Spleen (tissue), 11 donors: ENCODE measurements at regions not wholly inside any gene's neighbourhood (a gene's known extent, or its start where the extent isn't known, plus 50 kb on each side); places are given as distances from the start of the nearest gene placed in this dataset.

Experiments
- DNase-seq: peaks from one replicate; pipeline ENCODE4 v3.0.0-alpha.2; 2020
- H3K27ac ChIP-seq, 8 donors: fragments of 200-600 bp; sonication (generic) in 7 of 8; 1 replicate in 4 of 8; 2 replicates in 4 of 8; pipeline versions ENCODE4 v1.5.0 to v1.8.0; 2016 to 2021; ENCODE audit warnings: inconsistent platforms in 4 of 8, mild to moderate bottlenecking in 4 of 8, moderate library complexity in 1 of 8
- H3K27me3 ChIP-seq, 7 donors: fragments of 200-600 bp; sonication (generic) in 6 of 7; replicated peaks in 1 of 7; 1 replicate in 4 of 7; 2 replicates in 3 of 7; pipeline versions ENCODE4 v1.5.0 to v1.8.0; 2016 to 2021; ENCODE audit warnings: inconsistent platforms in 3 of 7, mild to moderate bottlenecking in 1 of 7
- H3K36me3 ChIP-seq, 6 donors: fragments of 200-600 bp; sonication (generic) in 5 of 6; 1 replicate in 4 of 6; 2 replicates in 2 of 6; pipeline versions ENCODE4 v1.5.0 to v1.8.0; 2016 to 2021; ENCODE audit warnings: inconsistent platforms in 2 of 6
- H3K4me1 ChIP-seq, 6 donors: fragments of 200-600 bp; sonication (generic) in 5 of 6; 1 replicate in 3 of 6; 2 replicates in 3 of 6; pipeline versions ENCODE4 v1.5.0 to v1.8.0; 2016 to 2021; ENCODE audit warnings: inconsistent platforms in 3 of 6
- H3K4me3 ChIP-seq, 8 donors: fragments of 200-600 bp; sonication (generic) in 7 of 8; 1 replicate in 4 of 8; 2 replicates in 4 of 8; pipeline versions ENCODE4 v1.5.0 to v1.8.0; 2016 to 2021; ENCODE audit warnings: inconsistent platforms in 4 of 8, mild to moderate bottlenecking in 4 of 8, moderate library complexity in 2 of 8
- H3K9me3 ChIP-seq, 8 donors: fragments of 200-600 bp; sonication (generic) in 7 of 8; 1 replicate in 4 of 8; 2 replicates in 4 of 8; pipeline versions ENCODE4 v1.5.0 to v1.8.0; 2016 to 2021; ENCODE audit warnings: inconsistent platforms in 4 of 8
- POLR2A ChIP-seq, 3 donors: fragments of 450-650 bp; IDR thresholded peaks; one replicate each; pipeline ENCODE4 v1.5.1; 2017; ENCODE audit warnings: antibody characterized with exemption in 3 of 3, mild to moderate bottlenecking in 1 of 3
- POLR2AphosphoS5 ChIP-seq, 3 donors: sonication (generic); formaldehyde crosslinking; IDR thresholded peaks; one replicate each; pipeline ENCODE4 v1.5.1; 2017; ENCODE audit warnings: antibody characterized with exemption in 3 of 3
- WGBS, 5 donors: extraction: QIAGEN DNeasy Blood & Tissue Kit in 3 of 5; methylation state at CpG; one replicate each; pipeline versions ENCODE4 v1.1.5 to v1.1.7; 2013 to 2018; 5-methylcytosine and 5-hydroxymethylcytosine counted together
- intact Hi-C: fragments of 100-400 bp; cut with DNase I; formaldehyde crosslinking; loops from one replicate; pipeline ENCODE4 v1.15.0; 2023; ENCODE audit warnings: low total_unique reads
- TF ChIP-seq, protein P1 (sequence below), 11 experiments: fragments of 200-600 bp in 7 of 11; fragments of 450-650 bp in 4 of 11; sonication (generic) in 4 of 11; IDR thresholded peaks in 8 of 11; conservative IDR thresholded peaks in 3 of 11; 1 replicate in 7 of 11; 2 replicates in 4 of 11; pipeline versions ENCODE4 v1.4.0 to v1.8.0; 2016 to 2021; ENCODE audit warnings: antibody characterized with exemption in 11 of 11, inconsistent platforms in 4 of 11, mild to moderate bottlenecking in 1 of 11
- donor health status: healthy with polysubstance abuse.
- donor health status: DM: no; HTN: no; CAD: no; lungs with moderate emphysema.
- donor health status: DM: no; HTN: no; CAD: no.
- donor health status: Bipolar disorder and iron deficiency.
- donor health status: healthy.
- donor health status: DM: no; HTN: no; CAD: no.
- donor health status: DM: yes; HTN: yes; CAD: no.

GRCh38 chr13:70769817-70770216, 661.6 kb upstream of the KLHL1 start:
- H3K36me3 ChIP-seq: no peaks in the 10 kb centered on the region
- 61 to 80% (median 65%) methylated on average over 1 of the region's 1 CpG for WGBS, 5 donors
- no peak for TF ChIP-seq POLR2AphosphoS5 (IDR thresholded peaks at IDR 0.05)
- TF ChIP-seq, protein P1, sequence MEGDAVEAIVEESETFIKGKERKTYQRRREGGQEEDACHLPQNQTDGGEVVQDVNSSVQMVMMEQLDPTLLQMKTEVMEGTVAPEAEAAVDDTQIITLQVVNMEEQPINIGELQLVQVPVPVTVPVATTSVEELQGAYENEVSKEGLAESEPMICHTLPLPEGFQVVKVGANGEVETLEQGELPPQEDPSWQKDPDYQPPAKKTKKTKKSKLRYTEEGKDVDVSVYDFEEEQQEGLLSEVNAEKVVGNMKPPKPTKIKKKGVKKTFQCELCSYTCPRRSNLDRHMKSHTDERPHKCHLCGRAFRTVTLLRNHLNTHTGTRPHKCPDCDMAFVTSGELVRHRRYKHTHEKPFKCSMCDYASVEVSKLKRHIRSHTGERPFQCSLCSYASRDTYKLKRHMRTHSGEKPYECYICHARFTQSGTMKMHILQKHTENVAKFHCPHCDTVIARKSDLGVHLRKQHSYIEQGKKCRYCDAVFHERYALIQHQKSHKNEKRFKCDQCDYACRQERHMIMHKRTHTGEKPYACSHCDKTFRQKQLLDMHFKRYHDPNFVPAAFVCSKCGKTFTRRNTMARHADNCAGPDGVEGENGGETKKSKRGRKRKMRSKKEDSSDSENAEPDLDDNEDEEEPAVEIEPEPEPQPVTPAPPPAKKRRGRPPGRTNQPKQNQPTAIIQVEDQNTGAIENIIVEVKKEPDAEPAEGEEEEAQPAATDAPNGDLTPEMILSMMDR (IDR thresholded peaks at IDR 0.05 in 8 of 11, conservative IDR thresholded peaks at IDR 0.05 in 3 of 11): no peak
- TF ChIP-seq POLR2A (IDR thresholded peaks at IDR 0.05): no peak
- no peak for DNase-seq
- intact Hi-C loops: no loop called here
- no peaks in the 10 kb centered on the region for H3K9me3 ChIP-seq
- no peaks in the 10 kb centered on the region for H3K4me1 ChIP-seq
- H3K4me3 ChIP-seq: no peak overlapping the region
- no peaks in the 10 kb centered on the region for H3K27me3 ChIP-seq
- no peak overlapping the region for H3K27ac ChIP-seq

GRCh38 chr13:70758932-70759331, 650.7 kb upstream of the KLHL1 start:
- H3K4me3 ChIP-seq: no peak overlapping the region
- no peaks in the 10 kb centered on the region for H3K4me1 ChIP-seq
- 82 to 94% (median 86%) methylated on average over 4 of the region's 4 CpGs for WGBS, 5 donors
- DNase-seq: no peak
- no peaks in the 10 kb centered on the region for H3K9me3 ChIP-seq
- TF ChIP-seq POLR2AphosphoS5 (IDR thresholded peaks at IDR 0.05) (no peak), POLR2A (IDR thresholded peaks at IDR 0.05) (no peak)
- TF ChIP-seq, protein P1 (IDR thresholded peaks at IDR 0.05 in 8 of 11, conservative IDR thresholded peaks at IDR 0.05 in 3 of 11): no peak
- H3K27ac ChIP-seq: no peak overlapping the region
- intact Hi-C loops: no loop called here
- H3K27me3 ChIP-seq: no peaks in the 10 kb centered on the region
- H3K36me3 ChIP-seq: no peaks in the 10 kb centered on the region

DNA sequence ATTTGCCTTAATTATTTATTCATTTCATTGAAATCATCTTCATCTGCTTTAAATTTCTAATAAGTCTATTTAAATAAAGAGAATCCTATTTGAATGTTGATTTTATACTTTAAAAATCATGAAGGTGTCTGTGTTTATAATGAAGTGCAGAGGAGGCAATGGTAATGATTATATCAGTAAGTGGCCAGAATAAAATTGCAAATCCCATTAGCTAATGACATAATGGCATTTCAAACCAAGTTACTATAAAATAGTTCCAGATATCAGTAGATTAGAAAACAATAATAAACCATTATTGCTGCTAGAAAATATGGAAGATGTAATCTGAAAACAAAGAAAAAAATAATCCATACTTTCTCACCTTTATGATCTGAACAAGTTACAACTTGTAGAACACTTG, 647.8 kb upstream of the KLHL1 start:
- Histone ChIP-seq H3K36me3 (no peaks in the 10 kb centered on the region), H3K9me3 (no peaks in the 10 kb centered on the region), H3K4me1 (no peaks in the 10 kb centered on the region), H3K27me3 (no peaks in the 10 kb centered on the region), H3K27ac (no peak overlapping the region), H3K4me3 (no peak overlapping the region)
- intact Hi-C loops: no loop called here
- TF ChIP-seq, protein P1 (IDR thresholded peaks at IDR 0.05 in 8 of 11, conservative IDR thresholded peaks at IDR 0.05 in 3 of 11): no peak
- no peak for TF ChIP-seq POLR2A (IDR thresholded peaks at IDR 0.05)
- TF ChIP-seq POLR2AphosphoS5 (IDR thresholded peaks at IDR 0.05): no peak
- no peak for DNase-seq

DNA sequence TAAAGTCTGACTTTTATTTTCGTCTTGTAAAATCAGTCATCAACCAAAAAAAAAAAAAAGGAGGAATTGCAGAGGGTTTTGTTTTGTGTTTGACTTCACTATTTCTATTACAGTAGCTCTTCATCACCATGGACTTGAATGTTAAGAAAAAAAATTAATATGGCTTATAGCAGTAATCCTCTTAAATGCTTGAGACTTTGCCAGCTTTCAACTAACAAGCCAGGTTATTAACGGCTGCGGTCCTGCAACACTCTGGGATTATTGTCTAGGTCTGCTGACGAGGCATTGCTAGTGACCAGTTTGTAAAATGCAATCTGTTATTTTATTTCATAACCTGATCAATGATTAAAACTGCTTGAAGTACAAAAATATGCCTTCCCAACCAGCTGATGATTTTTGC, 647.2 kb upstream of the KLHL1 start:
- no peaks in the 10 kb centered on the region for H3K9me3 ChIP-seq
- DNase-seq: no peak

More for the DNA sequence above, 647.2 kb upstream of the KLHL1 start:
- Histone ChIP-seq H3K4me3 (no peak overlapping the region), H3K27ac (no peak overlapping the region), H3K27me3 (no peaks in the 10 kb centered on the region), H3K4me1 (no peaks in the 10 kb centered on the region), H3K36me3 (no peaks in the 10 kb centered on the region)
- 71 to 80% (median 76%) methylated on average over 4 of the region's 4 CpGs for WGBS, 5 donors
- intact Hi-C loops: no loop called here
- TF ChIP-seq, protein P1 (IDR thresholded peaks at IDR 0.05 in 8 of 11, conservative IDR thresholded peaks at IDR 0.05 in 3 of 11): no peak
- no peak for TF ChIP-seq POLR2A (IDR thresholded peaks at IDR 0.05)
- no peak for TF ChIP-seq POLR2AphosphoS5 (IDR thresholded peaks at IDR 0.05)
